ENCODE measurements at regions not wholly inside any gene's neighbourhood (a gene's known extent, or its start where the extent isn't known, plus 50 kb on each side); places are given as distances from the start of the nearest gene placed in this dataset.
"Not testable (repeated sequence)": the region's sequence is repeated elsewhere in the genome, so short reads cannot be mapped to it uniquely, and the experiment has no call there.

DNA sequence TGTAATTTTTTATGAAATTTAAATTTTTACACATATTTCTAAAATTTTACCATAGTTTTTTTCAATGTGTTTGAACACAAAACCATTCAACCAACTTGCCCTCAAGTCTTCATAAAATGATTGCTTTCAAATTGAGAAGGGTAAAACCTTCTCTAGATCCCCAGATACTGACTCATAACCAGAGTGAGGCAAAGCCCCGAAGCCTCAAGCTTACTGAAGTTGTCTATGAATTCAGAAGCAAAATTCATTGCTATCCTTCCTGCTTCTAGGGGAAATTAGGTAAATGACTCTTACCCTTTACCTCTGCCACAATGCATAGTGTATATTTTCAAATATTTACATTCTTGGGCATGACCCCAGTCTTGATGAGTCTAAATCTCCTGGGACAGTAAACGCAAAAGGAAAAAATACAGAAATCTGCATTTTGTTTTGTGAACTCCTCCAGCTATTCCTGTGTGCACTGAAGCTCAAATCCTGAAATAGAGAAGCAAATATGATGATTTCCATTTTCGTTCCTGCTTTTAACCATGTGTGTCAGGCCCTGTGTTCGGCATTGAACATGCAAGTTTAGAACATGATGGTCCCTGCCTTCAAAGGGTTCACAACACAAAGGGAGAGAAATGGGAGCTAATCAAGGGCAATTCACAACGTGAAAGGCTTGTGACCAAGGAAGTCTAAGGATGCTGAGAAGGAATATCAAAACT is 246.3 kb downstream of the SUCLG1 start:
- no peak for DNase-seq

DNA sequence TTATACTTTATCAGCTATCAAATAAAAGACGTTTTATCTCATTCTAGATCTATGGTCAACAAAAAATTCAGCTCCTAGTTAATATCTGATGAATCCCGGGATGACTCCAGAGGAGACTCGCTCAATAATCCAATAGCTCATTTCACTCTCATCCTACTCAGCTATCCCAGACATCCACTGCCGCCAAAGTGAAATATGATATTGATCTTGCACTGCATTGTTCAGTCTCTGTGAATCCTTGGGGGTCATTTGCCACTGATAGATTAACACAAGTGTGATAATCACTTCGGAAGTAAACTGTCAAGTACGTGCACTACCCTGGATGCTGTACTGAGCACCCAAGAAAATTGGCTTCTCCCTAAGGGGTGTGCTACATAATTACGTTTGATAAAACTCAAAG is 249.1 kb downstream of the SUCLG1 start:
- no peak for DNase-seq

DNA sequence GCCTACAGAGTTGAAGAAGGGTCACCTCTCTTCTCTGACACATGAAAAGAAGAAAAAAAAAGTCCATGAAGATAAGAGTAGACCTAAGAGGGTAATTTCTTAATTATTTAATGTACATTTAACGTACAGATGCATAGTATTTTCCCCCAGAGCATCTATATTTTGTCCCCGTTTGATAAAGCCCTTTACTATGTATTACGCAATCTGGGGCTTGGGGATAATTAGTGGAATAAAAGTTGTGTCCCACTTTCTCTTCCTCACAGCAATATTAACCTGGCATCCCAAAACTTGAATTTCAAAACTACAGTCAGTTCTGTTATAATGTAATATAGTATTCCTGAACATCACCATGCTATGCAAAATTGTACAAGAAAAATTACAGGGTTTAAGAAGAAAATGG is 254.1 kb downstream of the SUCLG1 start:
- no peak for DNase-seq

DNA sequence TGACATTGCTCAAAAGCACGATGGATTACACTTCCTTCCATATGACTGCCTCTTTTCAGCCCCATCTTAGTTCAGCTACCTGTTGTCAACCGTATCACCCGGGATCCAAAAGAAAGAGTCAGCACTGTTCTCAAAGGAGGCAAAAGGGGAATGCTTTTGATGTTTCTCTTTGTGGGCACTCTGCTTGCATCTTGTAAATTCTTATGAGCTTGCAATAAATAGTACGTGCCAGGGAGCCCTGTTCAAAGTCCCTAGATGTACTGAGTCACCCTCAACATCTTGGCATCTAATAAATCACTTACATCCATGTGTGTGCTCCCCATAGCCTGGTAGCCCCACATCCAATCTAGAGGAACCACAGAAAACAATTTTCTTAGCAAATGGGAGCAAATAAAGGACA is 256.9 kb downstream of the SUCLG1 start:
- no peak for DNase-seq

DNA sequence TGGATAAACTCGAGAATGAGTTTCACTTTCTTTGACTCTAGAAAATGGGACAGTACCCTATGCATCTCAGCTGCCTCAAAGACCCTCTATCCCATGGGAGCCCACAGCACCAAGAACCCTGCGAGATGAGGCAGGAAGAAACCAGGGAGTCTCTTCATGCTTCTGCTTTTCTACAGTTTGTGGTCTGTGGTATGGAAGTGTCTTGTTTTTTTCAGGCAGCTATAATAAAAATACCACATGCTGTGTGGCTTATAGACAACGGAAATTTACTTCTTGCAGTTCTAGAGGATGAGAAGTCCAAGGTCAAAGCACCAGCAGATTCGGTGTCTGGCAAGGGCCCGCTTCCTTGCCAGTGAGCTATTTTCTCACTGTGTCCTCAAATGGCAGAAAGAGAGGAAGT is 257.9 kb downstream of the SUCLG1 start:
- no peak for DNase-seq

DNA sequence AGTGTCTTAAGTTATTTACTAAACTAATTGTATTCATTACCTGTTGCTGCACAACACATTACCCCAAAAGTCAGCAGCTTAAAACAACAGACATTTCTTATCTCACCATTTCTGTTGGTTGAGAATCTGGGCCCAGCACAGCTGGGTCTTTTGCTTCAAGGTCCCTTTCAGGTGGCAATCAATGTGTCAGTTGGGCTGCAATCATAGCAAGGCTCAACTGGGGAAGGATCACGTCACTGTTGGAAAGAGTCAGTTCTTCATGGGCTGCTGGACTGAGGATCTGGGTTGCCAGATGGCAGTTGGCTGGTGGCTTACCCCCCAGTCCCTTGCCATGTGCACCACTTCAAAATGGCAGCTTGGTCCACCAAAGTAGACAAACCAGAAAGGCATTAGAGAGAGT is 261.2 kb downstream of the SUCLG1 start:
- no peak for DNase-seq

DNA sequence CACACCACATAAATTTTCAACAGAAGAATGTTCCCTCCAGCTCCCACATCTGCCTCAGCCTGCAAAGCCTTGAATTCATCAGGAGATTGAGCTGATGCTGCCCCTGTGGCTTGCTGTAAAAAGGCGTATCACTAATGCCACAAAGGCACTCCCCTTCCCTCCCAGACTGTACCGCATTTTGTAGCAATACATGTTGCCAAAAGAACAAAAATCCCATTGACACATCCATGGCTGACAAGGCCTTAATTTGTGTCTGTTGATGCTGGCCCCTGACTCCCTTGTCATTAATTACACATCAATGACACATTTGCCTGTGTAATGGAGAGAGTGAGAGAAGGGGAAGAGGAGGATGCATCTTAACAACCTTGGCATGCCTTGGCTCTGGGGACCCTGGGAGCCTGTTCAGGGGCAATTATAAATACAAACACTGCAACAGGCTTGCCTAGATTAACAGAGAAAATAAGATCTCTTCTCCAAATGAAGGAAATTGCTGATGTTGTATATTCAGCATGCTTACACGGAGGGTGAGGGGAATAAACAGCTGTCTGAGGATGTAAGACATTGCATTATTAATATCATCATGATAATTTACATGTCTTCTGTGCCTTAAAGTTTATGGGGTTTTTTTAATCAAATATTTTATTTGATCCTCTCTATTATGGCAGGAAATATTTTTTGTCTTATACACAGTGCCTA is 264.0 kb downstream of the SUCLG1 start:
- no peak for DNase-seq

DNA sequence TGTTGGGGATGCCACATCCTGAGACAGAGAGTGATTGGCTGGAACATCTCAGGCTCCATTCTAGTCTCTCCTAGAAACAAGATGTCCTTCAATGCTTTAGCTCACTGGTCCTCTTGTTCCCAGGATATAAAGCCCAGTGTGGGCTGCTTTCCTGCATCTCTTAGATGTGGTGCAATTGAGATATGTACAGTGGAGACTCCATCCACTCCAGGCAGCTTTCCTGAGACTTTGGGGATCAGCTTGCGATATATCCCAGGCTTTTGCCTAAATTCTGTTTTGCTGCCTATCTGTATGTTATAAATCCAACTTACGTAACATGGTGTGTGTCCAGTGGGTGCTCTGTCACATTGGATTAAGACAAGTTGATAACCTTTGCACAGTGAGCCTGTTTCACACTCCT is 264.9 kb downstream of the SUCLG1 start:
- no peak for DNase-seq

DNA sequence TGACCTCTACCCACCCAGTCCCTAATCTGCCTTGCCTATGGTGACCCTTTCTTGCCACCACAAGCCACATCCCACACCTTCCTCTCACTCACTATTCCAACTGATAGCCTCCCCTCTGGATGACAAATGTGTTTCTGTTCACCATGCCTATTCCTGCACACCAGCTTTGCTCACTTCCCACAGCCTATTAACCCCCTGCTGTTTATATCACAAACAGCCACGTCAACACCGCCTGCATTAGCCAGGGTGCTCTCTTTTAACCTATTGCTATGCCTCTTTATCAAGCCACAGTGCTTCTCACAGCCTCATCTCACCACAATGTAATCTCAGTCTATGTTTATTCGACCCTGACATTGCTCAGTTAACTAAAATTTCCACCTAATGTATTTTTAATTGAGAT is 271.8 kb downstream of the SUCLG1 start:
- no peak for DNase-seq

DNA sequence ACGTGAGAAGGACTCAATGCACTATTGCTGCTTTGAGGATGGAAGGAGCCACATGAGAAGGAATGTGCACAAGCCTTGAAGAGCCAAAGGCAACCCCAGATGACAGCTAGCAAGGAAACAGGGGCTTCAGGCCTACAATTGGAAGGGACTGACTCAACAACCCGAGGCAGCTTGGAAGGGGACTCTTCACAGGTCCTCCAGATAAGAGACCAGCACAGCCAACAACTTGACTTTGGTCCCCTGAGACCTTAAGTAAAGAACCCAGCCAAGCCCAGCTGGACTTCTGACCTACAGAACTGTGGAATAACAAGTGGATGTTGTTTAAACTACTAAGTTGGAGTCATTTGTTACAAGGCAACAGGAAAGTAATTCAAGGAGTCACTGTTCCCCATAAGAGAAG is 277.2 kb downstream of the SUCLG1 start:
- no peak for DNase-seq

DNA sequence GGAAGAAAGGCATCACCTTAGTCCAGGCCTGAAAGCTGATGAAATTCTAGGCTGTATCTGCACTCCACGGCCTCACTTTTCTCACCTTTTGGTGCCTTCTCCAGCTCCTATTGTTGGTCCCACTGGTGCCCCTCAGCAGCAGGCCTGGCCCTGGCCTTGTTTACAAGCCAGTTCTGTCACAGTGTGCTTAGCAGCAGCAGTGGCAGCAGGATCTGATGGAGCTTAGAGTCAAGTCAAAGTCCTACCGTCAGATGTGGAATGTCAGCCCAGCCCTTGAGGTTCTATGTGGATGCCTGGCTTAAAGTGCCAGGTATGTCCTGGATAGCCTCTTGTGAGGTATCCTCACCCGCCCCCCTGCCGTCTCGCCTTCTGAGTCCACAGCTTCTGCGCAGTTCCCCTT is 281.3 kb downstream of the SUCLG1 start:
- DNase-seq, result no peak

DNA sequence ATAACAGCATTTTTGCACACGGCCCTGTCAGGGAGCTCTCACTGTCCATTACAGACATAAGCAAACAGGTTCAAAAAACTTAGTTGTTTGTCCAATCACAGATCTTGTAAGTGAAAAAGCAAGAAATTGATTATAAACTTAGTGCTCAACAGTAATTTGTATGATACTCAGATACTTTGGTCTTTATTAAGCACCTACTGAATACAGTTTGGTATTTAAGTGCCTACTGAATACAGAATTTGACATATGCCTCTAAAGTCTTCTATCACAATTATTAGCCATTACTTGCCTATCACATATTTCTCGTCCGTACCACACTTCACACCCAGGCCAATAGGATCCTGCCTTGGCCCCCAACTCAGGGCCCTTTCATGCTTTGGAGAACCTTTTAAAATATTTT is 283.1 kb downstream of the SUCLG1 start:
- DNase-seq, result no peak

DNA sequence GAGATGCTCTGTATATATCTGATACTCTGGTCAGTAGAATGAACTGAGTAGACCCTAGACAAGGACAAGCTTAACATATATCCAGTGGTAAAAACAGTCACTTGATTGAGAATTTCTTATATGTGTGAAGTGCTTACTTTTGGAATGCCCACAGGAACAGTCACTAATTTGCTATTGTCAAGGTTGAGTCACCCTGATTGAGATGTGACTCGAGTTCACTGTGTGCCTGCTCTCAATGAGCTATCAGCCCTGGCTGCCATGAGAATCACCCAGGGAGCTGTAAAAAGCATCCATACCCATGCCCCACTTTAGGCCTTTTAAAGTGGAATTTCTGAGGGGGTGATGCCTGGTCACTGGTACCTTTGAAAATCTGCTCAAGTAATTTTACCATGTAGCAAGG is 283.7 kb downstream of the SUCLG1 start:
- no peak for DNase-seq

DNA sequence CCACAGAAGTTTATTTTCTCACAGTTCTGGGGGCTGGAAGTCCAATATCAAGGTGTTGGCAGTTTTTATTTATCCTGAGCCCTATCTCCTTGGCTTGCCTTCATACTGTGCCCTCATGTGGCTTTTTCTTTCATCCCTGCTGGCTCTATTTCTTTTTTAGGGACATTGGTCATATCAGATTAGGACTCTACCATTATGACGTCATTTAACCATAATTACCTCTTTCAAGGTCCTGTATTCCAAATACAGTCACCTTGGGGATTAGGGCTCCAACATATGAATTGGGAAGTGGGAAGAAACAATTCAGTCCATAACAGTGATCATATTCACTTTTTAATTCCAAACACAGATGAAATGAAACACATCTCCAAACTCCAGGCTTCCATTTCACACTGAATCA is 286.0 kb downstream of the SUCLG1 start:
- no peak for DNase-seq

DNA sequence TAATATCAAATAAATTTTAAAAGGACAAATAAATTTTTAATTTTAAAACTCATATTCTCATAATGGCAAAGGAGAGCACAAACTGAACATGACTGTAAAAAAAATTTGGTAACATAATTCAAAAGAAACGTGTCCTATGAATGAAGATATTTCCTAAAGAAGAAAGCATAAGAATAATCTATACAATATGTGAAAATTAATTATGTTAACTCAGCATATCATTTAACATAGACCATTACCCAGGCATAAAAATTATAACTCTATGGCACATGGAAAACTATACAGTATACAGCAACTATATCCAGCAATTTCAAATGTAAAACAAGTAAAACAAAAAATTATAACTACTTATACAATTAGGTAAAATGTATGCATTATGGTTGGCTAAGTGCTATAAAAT is 288.1 kb downstream of the SUCLG1 start:
- no peak for DNase-seq

DNA sequence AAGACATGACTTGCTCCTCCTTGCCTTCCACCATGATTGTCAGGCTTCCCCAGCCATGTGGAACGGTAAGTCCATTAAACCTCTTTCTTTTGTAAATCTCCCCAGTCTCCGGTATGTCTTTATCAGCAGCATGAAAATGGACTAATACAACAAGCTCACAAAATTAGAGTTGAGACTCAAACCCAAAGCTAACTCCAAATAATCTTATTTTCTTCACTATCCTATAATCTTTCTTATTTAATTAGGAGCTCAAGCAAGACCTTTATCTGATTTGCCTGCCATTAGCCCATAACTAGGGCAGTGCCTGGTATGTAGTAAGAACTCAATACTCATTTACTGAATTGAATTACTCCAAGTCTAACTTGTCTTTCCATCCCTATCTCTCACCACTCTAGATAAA is 289.2 kb downstream of the SUCLG1 start:
- DNase-seq, result no peak

DNA sequence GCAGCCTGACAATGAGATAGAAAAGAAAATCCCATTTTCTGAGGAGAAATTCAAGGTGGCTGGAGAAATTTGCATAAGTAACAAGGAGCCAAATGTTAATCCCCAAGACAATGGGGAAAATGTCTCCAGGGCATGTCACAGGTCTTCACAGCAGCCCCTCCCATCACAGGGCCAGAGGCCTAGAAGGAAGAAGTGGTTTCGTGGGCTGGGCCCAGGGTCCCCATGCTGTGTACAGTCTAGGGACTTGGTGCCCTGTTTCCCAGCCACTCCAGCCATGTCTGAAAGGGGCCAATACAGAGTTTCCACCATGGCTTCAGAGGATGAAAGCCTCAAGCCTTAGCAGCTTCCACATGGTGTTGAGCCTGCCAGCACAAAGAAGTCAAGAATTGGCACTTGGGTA is 290.5 kb downstream of the SUCLG1 start:
- DNase-seq, result not testable (repeated sequence)

DNA sequence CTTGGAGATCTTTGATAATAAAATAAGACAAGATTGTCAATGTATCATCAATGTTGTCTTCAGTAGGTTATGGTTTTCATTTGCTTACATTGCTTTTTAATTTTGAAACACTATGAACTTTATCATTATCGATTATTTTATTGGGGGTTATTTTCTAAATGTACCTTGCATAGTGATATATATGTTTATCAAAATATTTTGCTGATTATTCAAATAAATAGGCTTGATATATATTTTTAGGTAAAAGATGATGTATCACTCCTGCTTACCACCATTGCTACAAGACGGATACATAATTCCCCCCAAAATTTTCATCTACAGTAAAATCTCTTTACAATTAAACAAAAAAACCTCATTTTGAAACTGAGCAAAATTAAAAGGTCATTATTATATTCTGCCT is 293.8 kb downstream of the SUCLG1 start:
- no peak for DNase-seq

DNA sequence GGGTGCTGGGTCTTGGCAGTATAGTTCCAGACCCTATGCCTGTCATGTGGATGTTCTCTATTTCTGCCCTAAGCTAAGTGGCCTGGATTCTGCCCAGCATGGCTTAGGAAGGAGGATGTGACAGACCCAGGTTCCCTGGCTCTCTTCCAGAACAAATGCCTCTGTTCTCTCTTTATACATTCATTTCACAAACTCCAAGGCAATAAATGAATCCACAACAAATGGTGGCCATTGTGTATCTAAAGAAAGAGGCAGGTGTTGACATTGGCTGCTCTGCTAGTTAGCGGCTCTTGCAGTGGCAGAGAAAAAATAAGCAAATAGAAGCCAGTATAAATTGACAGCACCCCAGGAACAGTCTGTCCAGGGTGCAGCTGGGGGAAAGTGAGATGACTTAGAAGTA is 298.6 kb downstream of the SUCLG1 start:
- no peak for DNase-seq

DNA sequence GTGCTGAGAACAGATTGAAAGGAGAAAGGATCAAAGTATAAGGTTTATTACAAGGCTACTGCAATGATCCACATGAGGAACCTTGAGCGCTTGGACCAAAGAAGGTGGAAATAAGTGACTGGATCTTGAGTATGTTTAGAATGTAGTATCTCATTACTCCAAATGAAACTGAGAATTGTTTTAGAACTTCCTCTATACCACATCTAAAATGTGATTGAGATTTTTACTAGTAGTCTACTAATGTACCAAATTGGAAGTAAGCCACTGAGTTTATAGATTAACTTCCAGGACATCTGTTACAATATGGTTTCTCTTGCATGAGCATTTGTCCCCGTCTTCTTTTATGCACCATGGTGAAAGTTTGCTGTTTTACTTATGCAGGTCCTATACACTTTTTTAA is 300.5 kb downstream of the SUCLG1 start:
- DNase-seq, result no peak

DNA sequence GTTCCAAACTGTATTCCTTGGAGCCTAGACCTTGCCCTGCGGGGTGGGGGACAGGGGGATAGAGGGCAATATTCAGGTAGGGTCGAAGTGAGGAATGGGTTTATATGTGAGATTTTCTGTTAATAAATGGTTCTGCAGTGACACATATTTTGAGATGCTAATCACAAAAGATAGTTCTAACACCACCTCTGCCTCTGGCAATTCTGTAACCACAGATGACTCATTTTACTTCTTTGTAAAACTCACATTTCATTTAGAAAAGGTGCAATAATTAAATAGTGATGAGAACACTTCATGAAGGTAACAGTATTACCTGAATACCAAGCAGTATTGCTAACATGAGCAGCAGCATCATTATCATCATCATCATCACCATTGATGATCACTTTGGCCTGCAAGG is 306.6 kb downstream of the SUCLG1 start:
- no peak for DNase-seq

DNA sequence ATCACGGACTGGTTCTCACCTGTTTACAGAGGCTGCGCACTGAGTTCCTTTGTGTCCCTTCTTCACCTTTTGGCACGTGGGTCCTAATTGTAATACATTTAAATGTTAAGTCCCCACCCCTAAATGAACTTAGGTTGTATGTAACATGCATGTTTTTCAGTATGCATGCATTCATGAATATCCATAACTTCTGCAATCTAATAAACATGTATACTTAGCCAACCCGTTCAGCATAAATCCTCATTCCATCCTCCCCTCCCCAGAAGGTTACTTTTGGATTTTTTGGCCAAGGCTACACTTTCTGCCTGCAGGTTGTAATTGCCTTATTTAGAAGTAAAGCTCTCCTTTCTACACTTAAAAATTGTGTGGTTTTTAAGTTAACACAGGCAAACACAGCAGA is 314.7 kb downstream of the SUCLG1 start:
- DNase-seq, result no peak

DNA sequence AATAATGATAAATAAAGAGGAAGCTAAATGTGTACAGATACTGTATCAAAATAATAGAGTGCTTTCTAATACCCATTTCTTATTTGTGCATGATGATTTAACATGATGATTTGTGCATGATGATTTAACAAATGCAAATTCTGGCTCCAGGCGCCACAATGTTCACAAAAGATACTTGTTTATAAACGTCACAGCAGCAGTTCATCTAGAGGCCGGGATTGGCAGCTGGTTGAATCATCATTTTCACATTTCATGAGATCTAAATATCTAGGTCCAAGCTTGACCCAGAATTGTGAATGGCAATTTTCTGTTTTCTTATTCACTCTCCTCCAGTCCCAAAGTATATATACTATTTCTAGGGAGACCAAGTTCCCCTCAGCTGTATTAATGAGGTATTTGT is 322.0 kb downstream of the SUCLG1 start:
- DNase-seq, result no peak

DNA sequence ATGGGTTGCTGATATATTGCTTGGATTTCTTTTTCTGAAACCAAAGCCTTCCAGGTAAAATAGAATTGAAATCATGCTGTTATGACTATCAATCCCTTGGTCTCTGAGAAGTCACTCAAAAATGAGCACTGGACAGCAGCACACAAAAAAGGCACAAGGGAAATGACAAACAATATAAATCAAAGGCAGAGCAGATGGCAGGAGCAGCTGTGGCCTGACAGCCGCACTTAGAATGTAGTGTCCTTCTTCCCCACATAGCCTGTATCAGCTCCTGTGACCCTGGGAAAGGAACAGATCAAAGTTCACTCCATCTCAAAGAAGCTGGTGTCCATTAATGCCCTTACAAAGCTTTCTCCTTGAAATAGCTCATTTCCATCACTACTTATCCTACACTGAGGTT is 326.7 kb downstream of the SUCLG1 start:
- no peak for DNase-seq

DNA sequence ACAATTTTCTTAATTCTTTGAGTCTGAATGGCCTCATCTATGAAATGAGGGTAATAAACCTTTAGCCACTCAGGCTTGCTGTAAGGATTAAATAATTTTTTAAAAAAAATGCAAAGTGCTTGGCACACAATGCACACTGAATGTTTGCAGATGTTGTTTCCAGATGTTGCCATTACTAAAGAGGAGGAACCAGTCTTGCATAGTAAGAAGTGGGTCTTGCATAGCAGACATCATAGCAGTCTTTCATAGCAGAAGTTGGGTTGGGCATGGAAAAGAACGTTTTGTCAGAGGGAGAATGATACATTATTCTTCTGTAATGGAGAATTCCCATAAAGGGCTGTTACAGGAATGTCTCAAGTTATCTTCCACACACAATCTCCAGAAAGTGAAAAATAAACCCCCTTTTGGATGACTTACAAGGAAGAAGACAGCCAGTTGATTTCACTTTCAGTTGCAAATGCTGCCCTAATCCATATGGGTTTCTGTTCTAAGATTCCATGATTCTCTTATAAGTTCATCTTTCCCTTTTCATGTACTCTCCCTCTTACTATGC is 327.7 kb downstream of the SUCLG1 start:
- DNase-seq, result no peak
